SK-N-MC (cell line): ENCODE measurements at regions not wholly inside any gene's neighbourhood (a gene's known extent, or its start where the extent isn't known, plus 50 kb on each side); places are given as distances from the start of the nearest gene placed in this dataset.
"Not testable (repeated sequence)": the region's sequence is repeated elsewhere in the genome, so short reads cannot be mapped to it uniquely, and the experiment has no call there.

Source experiments
- DNase-seq: peaks from one replicate; pipeline ENCODE4 v3.0.0-alpha.2; 2011; ENCODE audit warnings: low read depth, low spot score
- H3K27ac ChIP-seq: fragments of 200-600 bp; sonication (generic); 2 replicates; pipeline ENCODE4 v1.5.1; 2016; ENCODE audit warnings: mixed run types
- H3K36me3 ChIP-seq: fragments of 200-600 bp; sonication (generic); 2 replicates; pipeline ENCODE4 v1.6.1; 2017; ENCODE audit warnings: antibody characterized with exemption, low read length, mixed read lengths; ENCODE audit not compliant: insufficient read depth
- H3K4me3 ChIP-seq: fragments of 200-600 bp; sonication (generic); 2 replicates; pipeline ENCODE4 v1.5.1; 2016
- H3K9ac ChIP-seq: fragments of 200-600 bp; sonication (generic); 2 replicates; pipeline ENCODE4 v1.8.0; 2017; ENCODE audit warnings: mixed run types, mixed read lengths; ENCODE audit not compliant: insufficient read length
- H3K9me3 ChIP-seq: fragments of 200-600 bp; sonication (generic); 2 replicates; pipeline ENCODE4 v1.6.1; 2017; ENCODE audit warnings: low read depth, mild to moderate bottlenecking, antibody characterized with exemption, low read length, moderate library complexity, mixed read lengths
- EZH2 ChIP-seq: fragments of 200-600 bp; sonication (generic); IDR thresholded peaks from one replicate; pipeline ENCODE4 v1.6.1; 2017; ENCODE audit warnings: antibody characterized with exemption
- FOXP2 ChIP-seq: optimal IDR thresholded peaks from 2 replicates; pipeline ENCODE3; 2011; ENCODE audit warnings: mild to moderate bottlenecking, moderate library complexity; ENCODE audit not compliant: insufficient read depth; ENCODE audit errors: extremely low read length, control extremely low read depth
- POLR2AphosphoS5 ChIP-seq: IDR thresholded peaks from 2 replicates; pipeline ENCODE4 v1.6.1; 2012; ENCODE audit warnings: mild to moderate bottlenecking, low read depth, low read length, borderline replicate concordance

DNA sequence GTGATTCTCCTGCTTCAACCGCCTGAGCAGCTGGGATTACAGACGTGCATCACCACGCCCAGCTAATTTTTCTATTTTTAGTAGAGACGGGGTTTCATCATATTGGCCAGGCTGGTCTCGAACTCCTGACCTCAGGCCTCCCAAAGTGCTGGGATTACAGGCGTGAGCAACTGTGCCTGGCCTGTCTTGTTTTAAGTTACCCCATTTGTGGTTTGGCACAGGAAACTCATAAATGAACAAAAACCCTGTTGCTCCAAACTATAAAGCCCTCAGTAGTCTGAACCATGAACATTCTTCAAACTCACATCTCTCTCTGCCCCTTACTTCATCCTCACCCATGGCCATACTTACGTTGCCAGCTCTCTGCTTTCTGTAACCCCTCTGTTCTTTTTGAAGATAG lies 61.7 kb downstream of the RHOU start:
- H3K36me3 ChIP-seq, H3K9ac ChIP-seq, H3K9me3 ChIP-seq, DNase-seq, H3K4me3 ChIP-seq, H3K27ac ChIP-seq: not testable (repeated sequence)

DNA sequence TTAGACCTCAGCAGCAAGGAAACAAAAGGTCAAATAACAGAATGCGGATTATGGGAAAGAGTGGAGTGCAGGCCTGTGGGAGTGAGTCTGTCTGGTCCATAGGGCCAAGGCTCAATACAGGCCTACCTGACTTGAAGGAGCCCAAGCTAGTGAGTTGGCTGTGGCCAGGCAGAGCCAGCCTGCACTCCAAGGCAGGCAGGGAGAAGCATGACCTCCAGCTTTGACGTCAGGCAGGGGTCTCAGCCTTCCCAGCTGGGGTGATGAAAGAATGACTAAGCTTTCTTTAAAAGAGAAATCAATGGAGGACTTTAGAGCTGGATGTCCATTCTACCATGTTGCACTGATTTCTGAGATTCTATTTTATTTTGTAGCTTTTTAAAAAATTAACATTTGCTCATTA lies 62.8 kb downstream of the RHOU start:
- no peaks in the 10 kb centered on the region for H3K9me3 ChIP-seq
- TF ChIP-seq POLR2AphosphoS5 (no peak), EZH2 (no peak), FOXP2 (no peak)
- H3K27ac ChIP-seq = no peak overlapping the region
- no peak overlapping the region for H3K9ac ChIP-seq
- H3K36me3 ChIP-seq = no peaks in the 10 kb centered on the region
- no peak for DNase-seq
- H3K4me3 ChIP-seq = no peak overlapping the region

DNA sequence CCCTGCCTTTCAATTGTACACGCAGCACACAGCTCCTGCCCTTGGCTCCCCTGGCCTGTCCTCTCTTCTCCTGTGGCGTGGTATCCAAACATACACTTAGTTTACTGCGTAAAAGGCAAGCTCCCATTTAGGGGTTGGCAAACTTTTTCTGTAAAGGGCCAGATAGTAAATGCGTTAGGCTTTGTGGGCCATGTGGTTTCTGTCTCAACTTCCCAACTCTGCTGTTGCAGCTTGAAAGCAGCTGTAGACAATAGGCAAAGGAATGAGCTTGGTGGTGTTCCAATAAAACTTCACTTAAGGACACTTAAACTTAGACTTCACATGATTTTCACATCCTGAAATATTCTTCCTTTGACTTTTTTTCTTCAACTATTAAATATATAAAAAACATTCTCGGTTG lies 63.3 kb downstream of the RHOU start:
- no peak for TF ChIP-seq POLR2AphosphoS5
- Histone ChIP-seq H3K9me3 (no peaks in the 10 kb centered on the region), H3K4me3 (no peak overlapping the region), H3K9ac (no peak overlapping the region), H3K36me3 (no peaks in the 10 kb centered on the region), H3K27ac (no peak overlapping the region)
- DNase-seq = no peak

DNA sequence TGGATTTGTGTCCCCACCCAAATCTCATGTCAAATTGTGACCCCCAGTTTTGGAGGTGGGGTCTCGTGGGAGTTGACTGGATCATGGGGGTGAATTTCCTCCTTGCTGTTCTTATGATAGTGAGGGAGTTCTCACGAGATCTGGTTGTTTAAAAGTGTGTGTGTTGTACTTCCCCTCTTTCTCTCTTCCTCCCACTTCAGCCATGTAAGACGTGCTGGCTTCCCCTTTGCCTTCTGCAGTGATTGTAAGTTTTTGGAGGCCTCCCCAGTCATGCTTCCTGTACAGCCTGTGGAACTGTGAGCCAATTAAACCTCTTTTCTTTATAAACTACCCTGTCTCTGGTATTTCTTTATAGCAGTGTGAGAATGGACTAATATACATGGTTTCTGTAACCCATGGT lies 64.6 kb downstream of the RHOU start:
- H3K36me3 ChIP-seq = no peaks in the 10 kb centered on the region
- no peak overlapping the region for H3K4me3 ChIP-seq
- DNase-seq = no peak
- H3K27ac ChIP-seq = no peak overlapping the region
- TF ChIP-seq EZH2 (no peak), FOXP2 (no peak), POLR2AphosphoS5 (no peak)
- H3K9ac ChIP-seq = no peak overlapping the region
- no peaks in the 10 kb centered on the region for H3K9me3 ChIP-seq

DNA sequence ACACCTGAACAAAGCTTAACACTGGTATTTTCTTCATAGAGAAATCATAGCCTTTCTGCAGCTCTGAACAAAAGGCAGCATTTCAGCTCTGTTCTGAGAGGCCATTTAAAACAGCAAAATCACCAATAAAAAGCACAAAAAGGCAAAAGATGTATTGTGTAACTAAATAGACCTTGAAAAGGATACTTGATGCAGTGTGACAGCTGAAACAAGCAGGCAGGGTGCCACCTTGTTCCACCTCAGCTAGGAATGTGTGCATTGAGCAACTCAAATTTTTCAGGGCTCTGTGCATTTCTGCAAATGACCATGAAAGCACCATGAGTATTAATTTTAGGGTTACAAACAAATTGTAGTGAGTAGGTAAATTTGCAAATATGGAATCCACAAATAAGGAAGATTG lies 65.8 kb downstream of the RHOU start:
- H3K4me3 ChIP-seq = no peak overlapping the region
- DNase-seq = no peak
- no peak overlapping the region for H3K27ac ChIP-seq
- TF ChIP-seq FOXP2 (no peak), EZH2 (no peak), POLR2AphosphoS5 (no peak)
- H3K36me3 ChIP-seq = no peaks in the 10 kb centered on the region
- H3K9ac ChIP-seq = no peak overlapping the region
- no peaks in the 10 kb centered on the region for H3K9me3 ChIP-seq

DNA sequence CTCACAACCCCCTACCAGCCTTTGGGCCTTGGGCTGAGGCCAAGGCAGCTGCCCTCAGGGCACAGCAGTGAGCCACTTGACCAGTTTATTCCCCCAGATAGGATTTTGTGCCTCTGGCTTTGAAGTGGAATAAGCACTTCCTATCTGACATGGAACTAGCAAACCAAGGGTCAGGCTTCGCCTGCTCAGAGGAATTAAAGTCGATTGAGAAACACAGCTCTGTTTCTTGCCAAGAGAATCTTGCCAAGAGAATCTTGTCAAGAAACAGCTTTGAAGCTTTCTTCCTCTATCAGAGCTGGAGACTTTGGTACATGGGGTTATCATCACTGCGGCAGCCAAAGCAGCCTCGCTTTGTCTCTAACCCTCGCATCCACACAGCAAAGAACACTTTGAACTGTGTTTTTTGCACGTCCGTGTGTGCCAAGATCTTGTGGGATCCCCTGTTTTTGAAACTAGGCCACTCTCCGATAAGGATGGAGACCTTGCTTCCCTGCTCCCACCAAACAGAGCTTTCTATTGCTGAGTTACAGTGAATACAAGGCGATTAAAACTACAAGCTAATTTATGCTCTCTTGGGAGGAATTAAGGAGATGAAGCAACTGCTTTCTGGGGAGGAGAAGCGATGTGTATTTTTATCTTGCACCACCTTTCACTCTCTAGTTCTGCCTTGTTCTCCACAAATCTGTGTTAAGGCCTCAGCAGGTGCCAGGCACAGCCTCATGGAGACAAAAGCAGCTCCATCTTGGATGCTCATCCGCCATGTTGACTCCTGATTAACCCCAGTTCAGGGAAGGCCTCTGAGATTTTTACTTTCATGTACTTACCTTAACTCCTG lies 67.3 kb downstream of the RHOU start:
- TF ChIP-seq FOXP2 (no peak), EZH2 (no peak), POLR2AphosphoS5 (no peak)
- no peak overlapping the region for H3K27ac ChIP-seq
- DNase-seq = no peak
- H3K9me3 ChIP-seq = no peaks in the 10 kb centered on the region
- no peak overlapping the region for H3K9ac ChIP-seq
- no peaks in the 10 kb centered on the region for H3K36me3 ChIP-seq
- H3K4me3 ChIP-seq = no peak overlapping the region

DNA sequence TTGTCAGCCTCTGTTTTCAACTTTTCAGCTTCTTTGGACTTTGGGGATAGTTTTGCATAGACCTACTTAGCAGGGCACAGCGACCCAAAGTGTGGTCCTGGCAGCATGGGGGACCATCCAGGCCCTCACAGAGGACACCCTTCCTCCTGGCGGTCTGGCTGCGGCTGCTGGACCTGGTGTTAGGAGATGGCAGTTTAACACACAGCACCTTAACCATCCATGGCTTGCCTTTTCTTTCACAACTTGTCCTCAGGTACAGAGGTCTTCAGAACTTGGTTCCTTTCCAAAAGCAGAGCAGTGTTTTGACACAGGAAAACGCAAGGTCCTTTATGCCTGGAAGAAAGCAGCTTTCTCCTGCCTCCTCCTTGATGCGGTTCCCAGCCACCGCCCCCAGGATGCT lies 68.1 kb downstream of the RHOU start:
- no peaks in the 10 kb centered on the region for H3K9me3 ChIP-seq
- H3K36me3 ChIP-seq = no peaks in the 10 kb centered on the region
- no peak overlapping the region for H3K4me3 ChIP-seq
- no peak overlapping the region for H3K27ac ChIP-seq
- H3K9ac ChIP-seq = no peak overlapping the region
- TF ChIP-seq FOXP2 = no peak
- TF ChIP-seq POLR2AphosphoS5 = no peak
- TF ChIP-seq EZH2 = no peak
- DNase-seq = no peak

DNA sequence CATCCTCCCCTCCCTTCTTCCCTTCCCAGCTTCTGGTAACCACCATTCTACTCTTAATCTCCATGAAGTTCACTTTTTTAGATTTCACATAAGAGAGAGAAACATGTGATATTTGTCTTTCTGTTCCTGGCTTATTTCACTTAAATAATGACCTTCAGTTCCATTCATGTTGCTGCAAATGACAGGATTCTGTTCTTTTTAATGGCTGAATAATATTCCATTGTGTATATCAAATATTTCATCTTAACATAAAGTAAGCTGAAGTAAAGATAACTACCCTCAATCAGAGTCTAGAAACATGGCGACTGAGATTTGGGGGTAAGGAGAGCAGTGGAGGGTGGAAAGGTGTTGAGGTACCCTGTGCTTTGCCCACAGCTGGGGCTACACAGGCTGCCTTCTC lies 68.9 kb downstream of the RHOU start:
- Histone ChIP-seq H3K9ac (no peak overlapping the region), H3K9me3 (no peaks in the 10 kb centered on the region), H3K36me3 (no peaks in the 10 kb centered on the region), H3K27ac (no peak overlapping the region), H3K4me3 (no peak overlapping the region)
- DNase-seq = no peak
- TF ChIP-seq EZH2 (no peak), POLR2AphosphoS5 (no peak), FOXP2 (no peak)

DNA sequence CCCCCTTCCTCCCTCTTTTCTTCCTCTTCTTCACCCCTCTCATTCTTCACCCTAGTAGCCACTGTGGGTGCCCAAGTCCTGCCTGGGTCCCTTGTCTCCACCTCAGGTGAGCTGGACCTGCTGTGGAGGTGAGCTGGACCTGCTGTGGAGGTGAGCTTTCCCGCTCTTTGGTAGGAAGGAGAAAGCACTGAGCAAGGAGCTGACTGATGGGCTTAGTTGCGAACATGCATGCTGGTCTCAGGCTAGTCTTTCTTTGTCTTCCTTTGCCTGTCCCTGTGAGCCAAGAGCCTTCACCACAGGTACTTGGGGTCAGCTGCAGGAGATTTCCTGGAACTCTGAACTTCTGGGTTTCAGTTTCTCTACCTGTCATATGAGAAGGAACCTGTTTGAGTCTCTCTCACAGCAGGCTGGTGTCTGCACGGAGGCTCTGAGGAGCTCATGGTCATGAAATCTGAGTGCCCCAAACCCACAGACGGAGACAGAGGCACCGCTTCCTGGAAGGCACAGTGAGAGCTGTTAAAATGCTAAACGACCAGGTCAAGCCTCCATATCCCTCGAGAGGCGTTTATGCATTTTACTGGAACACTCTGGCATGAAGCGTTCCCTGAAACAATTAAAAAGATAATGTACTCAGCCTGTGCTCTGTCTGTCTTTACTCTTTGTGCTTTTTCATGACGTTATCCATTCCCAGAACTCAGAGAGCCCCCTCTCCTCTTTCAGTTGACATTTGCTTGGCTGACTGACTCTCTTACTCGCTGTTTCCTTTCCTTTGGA lies 69.5 kb downstream of the RHOU start:
- DNase-seq = no peak
- Histone ChIP-seq H3K27ac (no peak overlapping the region), H3K4me3 (no peak overlapping the region), H3K36me3 (no peaks in the 10 kb centered on the region), H3K9ac (no peak overlapping the region), H3K9me3 (no peaks in the 10 kb centered on the region)
- TF ChIP-seq EZH2 = no peak
- TF ChIP-seq FOXP2 = no peak
- TF ChIP-seq POLR2AphosphoS5 = no peak
